ENCODE measurements at regions not wholly inside any gene's neighbourhood (a gene's known extent, or its start where the extent isn't known, plus 50 kb on each side); places are given as distances from the start of the nearest gene placed in this dataset.

- no peak for DNase-seq (ENCODE audit: extremely low read depth, low read depth, low spot score)
Measured at GRCh38 chr2:17085546-17086202, 420.0 kb upstream of the CYRIA start.

GRCh38 chr2:17084877-17085276, 419.2 kb upstream of the CYRIA start:
- no peak for DNase-seq (ENCODE audit: extremely low read depth, low read depth, low spot score)

GRCh38 chr2:17083902-17084301, 418.3 kb upstream of the CYRIA start:
- no peak for DNase-seq (ENCODE audit: extremely low read depth, low read depth, low spot score)

GRCh38 chr2:17079262-17079661, 413.6 kb upstream of the CYRIA start:
- no peak for DNase-seq (ENCODE audit: extremely low read depth, low read depth, low spot score)

GRCh38 chr2:17076533-17076932, 410.9 kb upstream of the CYRIA start:
- no peak for DNase-seq (ENCODE audit: extremely low read depth, low read depth, low spot score)

GRCh38 chr2:17070711-17071110, 405.1 kb upstream of the CYRIA start:
- DNase-seq (ENCODE audit: extremely low read depth, low read depth, low spot score), result no peak

- DNase-seq (ENCODE audit: extremely low read depth, low read depth, low spot score), result no peak
Measured at GRCh38 chr2:17069564-17069963, 403.9 kb upstream of the CYRIA start.

- DNase-seq (ENCODE audit: extremely low read depth, low read depth, low spot score), result no peak
Measured at GRCh38 chr2:17068021-17068420, 402.4 kb upstream of the CYRIA start.

GRCh38 chr2:17065536-17065935, 399.9 kb upstream of the CYRIA start:
- no peak for DNase-seq (ENCODE audit: extremely low read depth, low read depth, low spot score)

- DNase-seq (ENCODE audit: extremely low read depth, low read depth, low spot score), result no peak
Measured at GRCh38 chr2:17061028-17061427, 395.4 kb upstream of the CYRIA start.

GRCh38 chr2:17059458-17059857, 393.8 kb upstream of the CYRIA start:
- DNase-seq (ENCODE audit: extremely low read depth, low read depth, low spot score), result no peak

GRCh38 chr2:17058772-17059402, 393.3 kb upstream of the CYRIA start:
- no peak for DNase-seq (ENCODE audit: extremely low read depth, low read depth, low spot score)

- DNase-seq (ENCODE audit: extremely low read depth, low read depth, low spot score), result no peak
Measured at GRCh38 chr2:17057109-17058017, 391.7 kb upstream of the CYRIA start.

GRCh38 chr2:17056236-17056635, 390.6 kb upstream of the CYRIA start:
- no peak for DNase-seq (ENCODE audit: extremely low read depth, low read depth, low spot score)

- no peak for DNase-seq (ENCODE audit: extremely low read depth, low read depth, low spot score)
Measured at GRCh38 chr2:17052001-17052400, 386.4 kb upstream of the CYRIA start.

- DNase-seq (ENCODE audit: extremely low read depth, low read depth, low spot score), result no peak
Measured at GRCh38 chr2:17051538-17051937, 385.9 kb upstream of the CYRIA start.

GRCh38 chr2:17043173-17043572, 377.5 kb upstream of the CYRIA start:
- no peak for DNase-seq (ENCODE audit: extremely low read depth, low read depth, low spot score)

GRCh38 chr2:17036361-17036760, 370.7 kb upstream of the CYRIA start:
- DNase-seq (ENCODE audit: extremely low read depth, low read depth, low spot score), result no peak

GRCh38 chr2:17035010-17035409, 369.4 kb upstream of the CYRIA start:
- DNase-seq (ENCODE audit: extremely low read depth, low read depth, low spot score), result no peak

- no peak for DNase-seq (ENCODE audit: extremely low read depth, low read depth, low spot score)
Measured at GRCh38 chr2:17030047-17030446, 364.4 kb upstream of the CYRIA start.

- DNase-seq (ENCODE audit: extremely low read depth, low read depth, low spot score), result no peak
Measured at GRCh38 chr2:17012297-17012696, 346.7 kb upstream of the CYRIA start.

- no peak for DNase-seq (ENCODE audit: extremely low read depth, low read depth, low spot score)
Measured at GRCh38 chr2:17010104-17010503, 344.5 kb upstream of the CYRIA start.
